HUES64 (cell line): ENCODE measurements at regions not wholly inside any gene's neighbourhood (a gene's known extent, or its start where the extent isn't known, plus 50 kb on each side); places are given as distances from the start of the nearest gene placed in this dataset.
"Not testable (repeated sequence)": the region's sequence is repeated elsewhere in the genome, so short reads cannot be mapped to it uniquely, and the experiment has no call there.

Experiments used
- H3K27ac ChIP-seq: 2 replicates; pipeline ENCODE4 v1.7.0; 2013; ENCODE audit warnings: low read depth, low read length, inconsistent platforms
- H3K27me3 ChIP-seq: 2 replicates; pipeline ENCODE4 v1.6.1; 2013; ENCODE audit warnings: mild to moderate bottlenecking, low read length; ENCODE audit not compliant: insufficient read depth
- H3K36me3 ChIP-seq: 2 replicates; pipeline ENCODE4 v1.6.1; 2013; ENCODE audit warnings: mild to moderate bottlenecking, low read length; ENCODE audit not compliant: insufficient read depth
- H3K4me1 ChIP-seq: 2 replicates; pipeline ENCODE4 v1.6.1; 2013; ENCODE audit warnings: mild to moderate bottlenecking, low read length, moderate library complexity; ENCODE audit not compliant: insufficient read depth
- H3K4me3 ChIP-seq: 2 replicates; pipeline ENCODE4 v1.5.1; 2013; ENCODE audit warnings: mild to moderate bottlenecking, low read length, moderate library complexity
- H3K9ac ChIP-seq: 2 replicates; pipeline ENCODE4 v1.6.1; 2013; ENCODE audit warnings: mild to moderate bottlenecking, low read depth, low read length
- H3K9me3 ChIP-seq: 2 replicates; pipeline ENCODE4 v1.6.1; 2013; ENCODE audit warnings: low read depth, low read length; ENCODE audit not compliant: insufficient read depth
- WGBS: fragments of 150-250, 120-280 bp; methylation state at CpG from one replicate; pipeline ENCODE4 v1.1.7; 2013; ENCODE audit warnings: missing lambda C conversion rate; 5-methylcytosine and 5-hydroxymethylcytosine counted together

- Histone ChIP-seq H3K9me3 (peaks cover 4% of the 10 kb centered on the region; the same call in 1 of the 2 replicates), H3K27me3 (peaks cover 30% of the 10 kb centered on the region), H3K36me3 (no peaks in the 10 kb centered on the region), H3K27ac (no peak overlapping the region), H3K4me1 (no peaks in the 10 kb centered on the region), H3K4me3 (peak overlapping the region; percentile 20; the same call in 1 of the 2 replicates), H3K9ac (no peak overlapping the region)
- WGBS = 10% methylated on average over 39 of the region's 39 CpGs
Observed at GRCh38 chr7:131945313-131945911, 389.0 kb upstream of the PODXL start.

GRCh38 chr7:131944556-131945069 lies 388.2 kb upstream of the PODXL start:
- H3K4me3 ChIP-seq = no peak overlapping the region
- H3K36me3 ChIP-seq = no peaks in the 10 kb centered on the region
- peaks cover 4% of the 10 kb centered on the region; the same call in 1 of the 2 replicates for H3K9me3 ChIP-seq
- peaks cover 30% of the 10 kb centered on the region for H3K27me3 ChIP-seq
- H3K4me1 ChIP-seq = no peaks in the 10 kb centered on the region
- H3K9ac ChIP-seq = no peak overlapping the region
- WGBS = 91% methylated on average over 8 of the region's 8 CpGs
- H3K27ac ChIP-seq = no peak overlapping the region

- Histone ChIP-seq H3K9me3 (peaks cover 4% of the 10 kb centered on the region; the same call in 1 of the 2 replicates), H3K27me3 (peaks cover 30% of the 10 kb centered on the region), H3K27ac (no peak overlapping the region), H3K9ac (no peak overlapping the region), H3K4me3 (no peak overlapping the region), H3K36me3 (no peaks in the 10 kb centered on the region), H3K4me1 (no peaks in the 10 kb centered on the region)
- WGBS = 89% methylated on average over 7 of the region's 7 CpGs
Observed at GRCh38 chr7:131943646-131944045, 387.2 kb upstream of the PODXL start.

GRCh38 chr7:131943211-131943610 lies 386.8 kb upstream of the PODXL start:
- H3K4me1 ChIP-seq = no peaks in the 10 kb centered on the region
- H3K27ac ChIP-seq = no peak overlapping the region
- H3K9ac ChIP-seq = no peak overlapping the region
- H3K27me3 ChIP-seq = peaks cover 30% of the 10 kb centered on the region
- no peak overlapping the region for H3K4me3 ChIP-seq
- no peaks in the 10 kb centered on the region for H3K36me3 ChIP-seq
- H3K9me3 ChIP-seq = peaks cover 4% of the 10 kb centered on the region; the same call in 1 of the 2 replicates
- 82% methylated on average over 4 of the region's 4 CpGs for WGBS

- no peak overlapping the region for H3K9ac ChIP-seq
- WGBS = 93% methylated on average over 10 of the region's 11 CpGs
Observed at GRCh38 chr7:131942287-131943150, 386.1 kb upstream of the PODXL start.

GRCh38 chr7:131941291-131941690 lies 384.9 kb upstream of the PODXL start:
- WGBS = 73% methylated on average over 1 of the region's 1 CpG
- H3K9ac ChIP-seq = no peak overlapping the region
- peaks cover 4% of the 10 kb centered on the region; the same call in 1 of the 2 replicates for H3K9me3 ChIP-seq
- H3K4me1 ChIP-seq = no peaks in the 10 kb centered on the region
- no peak overlapping the region for H3K27ac ChIP-seq
- no peak overlapping the region for H3K4me3 ChIP-seq
- H3K27me3 ChIP-seq = peaks cover 23% of the 10 kb centered on the region
- no peaks in the 10 kb centered on the region for H3K36me3 ChIP-seq

More at GRCh38 chr7:131942287-131943150, 386.1 kb upstream of the PODXL start:
- Histone ChIP-seq H3K4me3 (no peak overlapping the region), H3K27me3 (peaks cover 30% of the 10 kb centered on the region), H3K36me3 (no peaks in the 10 kb centered on the region), H3K4me1 (no peaks in the 10 kb centered on the region), H3K27ac (no peak overlapping the region), H3K9me3 (peaks cover 4% of the 10 kb centered on the region; the same call in 1 of the 2 replicates)

- WGBS = 95% methylated on average over 4 of the region's 4 CpGs
- Histone ChIP-seq H3K36me3 (no peaks in the 10 kb centered on the region), H3K9ac (no peak overlapping the region), H3K4me3 (no peak overlapping the region), H3K27me3 (peaks cover 17% of the 10 kb centered on the region), H3K4me1 (no peaks in the 10 kb centered on the region), H3K9me3 (peaks cover 4% of the 10 kb centered on the region; the same call in 1 of the 2 replicates), H3K27ac (no peak overlapping the region)
Observed at GRCh38 chr7:131940621-131941165, 384.3 kb upstream of the PODXL start.

- 93% methylated on average over 3 of the region's 3 CpGs for WGBS
- not testable (repeated sequence) for H3K27me3 ChIP-seq, H3K9ac ChIP-seq, H3K4me3 ChIP-seq, H3K9me3 ChIP-seq, H3K36me3 ChIP-seq, H3K4me1 ChIP-seq, H3K27ac ChIP-seq
Observed at GRCh38 chr7:131938788-131939187, 382.4 kb upstream of the PODXL start.

GRCh38 chr7:131937868-131938267 lies 381.4 kb upstream of the PODXL start:
- peaks cover 4% of the 10 kb centered on the region; the same call in 1 of the 2 replicates for H3K9me3 ChIP-seq
- 91% methylated on average over 1 of the region's 2 CpGs for WGBS
- no peak overlapping the region for H3K4me3 ChIP-seq
- H3K27ac ChIP-seq = no peak overlapping the region
- no peaks in the 10 kb centered on the region for H3K27me3 ChIP-seq
- no peak overlapping the region for H3K9ac ChIP-seq
- no peaks in the 10 kb centered on the region for H3K4me1 ChIP-seq
- no peaks in the 10 kb centered on the region for H3K36me3 ChIP-seq

- Histone ChIP-seq H3K9ac (no peak overlapping the region), H3K9me3 (no peaks in the 10 kb centered on the region), H3K27me3 (no peaks in the 10 kb centered on the region), H3K4me3 (no peak overlapping the region), H3K27ac (no peak overlapping the region), H3K4me1 (no peaks in the 10 kb centered on the region), H3K36me3 (no peaks in the 10 kb centered on the region)
- WGBS = 89% methylated on average over 3 of the region's 3 CpGs
Observed at GRCh38 chr7:131935180-131935579, 378.8 kb upstream of the PODXL start.

GRCh38 chr7:131934452-131934851 lies 378.0 kb upstream of the PODXL start:
- H3K4me1 ChIP-seq = no peaks in the 10 kb centered on the region
- H3K4me3 ChIP-seq = no peak overlapping the region
- no peaks in the 10 kb centered on the region for H3K36me3 ChIP-seq
- 95% methylated on average over 3 of the region's 3 CpGs for WGBS
- H3K27me3 ChIP-seq = no peaks in the 10 kb centered on the region
- H3K27ac ChIP-seq = no peak overlapping the region
- H3K9ac ChIP-seq = no peak overlapping the region
- no peaks in the 10 kb centered on the region for H3K9me3 ChIP-seq
